VCaP (cell line): ENCODE measurements at regions not wholly inside any gene's neighbourhood (a gene's known extent, or its start where the extent isn't known, plus 50 kb on each side); places are given as distances from the start of the nearest gene placed in this dataset.
A peak's percentile ranks its signal among the peaks of the same experiment; 100 is the strongest.

ENCODE experiments used
- H3K27ac ChIP-seq: fragments of 450-650 bp; 2 replicates; pipeline ENCODE4 v1.5.1; 2017
- CTCF ChIP-seq: fragments of 450-650 bp; conservative IDR thresholded peaks from 2 replicates; pipeline ENCODE4 v1.5.1; 2017; ENCODE audit warnings: mild to moderate bottlenecking, moderate library complexity

GRCh38 chr1:245045087-245045881 is 109.5 kb upstream of the KIF26B start:
- no peak for TF ChIP-seq CTCF
- peak overlapping the region; percentile 71; the same call in 1 of the 2 replicates for H3K27ac ChIP-seq

GRCh38 chr1:245043611-245043940 is 111.2 kb upstream of the KIF26B start:
- TF ChIP-seq CTCF = no peak

GRCh38 chr1:245041058-245041698 is 113.6 kb upstream of the KIF26B start:
- no peak for TF ChIP-seq CTCF
- no peak overlapping the region; the same call in 1 of the 2 replicates for H3K27ac ChIP-seq

More at GRCh38 chr1:245043611-245043940, 111.2 kb upstream of the KIF26B start:
- peak overlapping the region; percentile 59 for H3K27ac ChIP-seq

GRCh38 chr1:245039196-245039595 is 115.6 kb upstream of the KIF26B start:
- no peak for TF ChIP-seq CTCF
- no peak overlapping the region for H3K27ac ChIP-seq

- no peak overlapping the region for H3K27ac ChIP-seq
- no peak for TF ChIP-seq CTCF
Observed at GRCh38 chr1:245036102-245036501, 118.7 kb upstream of the KIF26B start.

GRCh38 chr1:245031041-245031440 is 123.7 kb upstream of the KIF26B start:
- TF ChIP-seq CTCF = no peak
- no peak overlapping the region for H3K27ac ChIP-seq

- TF ChIP-seq CTCF = no peak
- H3K27ac ChIP-seq = no peak overlapping the region
Observed at GRCh38 chr1:245026247-245026646, 128.5 kb upstream of the KIF26B start.
